Frontal cortex (tissue), 3 donors: ENCODE measurements at regions not wholly inside any gene's neighbourhood (a gene's known extent, or its start where the extent isn't known, plus 50 kb on each side); places are given as distances from the start of the nearest gene placed in this dataset.

Experiments used
- DNase-seq, 2 donors: peaks; one replicate each; pipeline ENCODE4 v3.0.0; 2012; ENCODE audit warnings: low spot score in 2 of 2
- FAIRE-seq: peaks from 2 replicates; lab custom pipeline; 2012; peaks lifted over from hg19 to GRCh38; lab: Jason Lieb, UNC
- donor health status: control.
- donor health status: control.
- donor health status: control.

DNA sequence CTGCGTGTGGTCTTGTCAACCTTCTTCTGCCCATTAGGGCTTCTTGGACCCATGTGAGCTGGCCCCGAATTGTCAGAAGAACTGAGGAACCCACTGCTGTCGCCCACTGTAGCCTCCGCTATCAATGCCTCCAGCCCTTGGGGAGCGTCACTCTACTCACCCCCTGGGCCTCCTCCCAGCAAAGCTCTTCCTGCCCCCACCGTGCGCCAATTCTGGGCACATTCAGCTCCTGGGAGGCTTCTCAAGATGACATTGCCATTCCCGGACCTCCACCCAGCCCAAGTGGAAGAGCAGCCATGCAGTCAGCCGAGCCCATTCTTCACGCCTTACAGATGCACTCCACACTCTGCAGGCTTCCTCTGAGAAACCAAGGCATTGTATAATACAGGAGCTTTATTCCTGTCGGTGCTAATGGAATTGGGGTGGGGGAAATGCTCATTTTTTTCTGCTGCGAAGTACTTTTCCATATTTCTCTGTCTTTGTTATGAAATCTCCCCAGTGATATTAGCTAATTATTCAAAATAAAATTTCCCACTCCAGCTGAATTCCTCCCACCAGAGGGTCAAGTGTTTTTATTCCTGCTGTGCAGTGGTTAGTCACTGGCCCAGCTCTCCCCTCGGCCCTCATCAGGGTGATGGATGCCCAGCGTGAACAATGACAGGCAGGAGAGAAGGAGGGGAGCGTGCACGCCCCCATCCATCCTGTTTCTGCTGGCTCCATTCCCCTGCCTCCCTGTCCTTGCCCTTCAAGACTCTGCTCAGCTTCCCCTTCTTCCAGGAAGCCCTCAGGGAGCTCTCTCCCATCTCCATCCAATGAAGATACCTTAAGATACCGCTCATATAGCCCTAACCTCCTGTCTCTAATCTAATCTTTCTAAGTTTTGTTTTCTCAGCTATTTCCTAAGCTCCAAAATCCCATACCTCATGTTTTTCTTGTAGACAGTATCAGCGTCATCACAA, 87.7 kb downstream of the C16orf95 start:
- DNase-seq, result no peak
- no peak for FAIRE-seq

DNA sequence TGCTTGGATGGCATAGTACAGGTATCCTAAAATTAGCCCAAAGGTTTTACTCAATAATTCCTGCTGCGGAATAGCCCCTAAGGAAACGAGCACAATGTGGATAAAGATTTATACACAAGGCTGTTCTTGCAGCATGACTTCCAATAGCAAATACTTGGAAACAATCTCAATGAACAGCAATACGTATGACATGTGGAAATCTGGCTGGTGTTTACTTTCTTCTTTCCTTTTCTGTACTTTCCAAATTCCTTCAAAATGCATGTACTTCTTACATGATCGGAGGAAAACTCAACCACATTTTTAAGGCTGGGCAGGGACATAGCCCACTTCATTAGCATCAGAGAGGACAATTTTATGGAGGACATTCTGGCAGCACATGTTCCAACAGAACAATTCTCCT, 86.6 kb downstream of the C16orf95 start:
- DNase-seq (no peak), FAIRE-seq (no peak)

DNA sequence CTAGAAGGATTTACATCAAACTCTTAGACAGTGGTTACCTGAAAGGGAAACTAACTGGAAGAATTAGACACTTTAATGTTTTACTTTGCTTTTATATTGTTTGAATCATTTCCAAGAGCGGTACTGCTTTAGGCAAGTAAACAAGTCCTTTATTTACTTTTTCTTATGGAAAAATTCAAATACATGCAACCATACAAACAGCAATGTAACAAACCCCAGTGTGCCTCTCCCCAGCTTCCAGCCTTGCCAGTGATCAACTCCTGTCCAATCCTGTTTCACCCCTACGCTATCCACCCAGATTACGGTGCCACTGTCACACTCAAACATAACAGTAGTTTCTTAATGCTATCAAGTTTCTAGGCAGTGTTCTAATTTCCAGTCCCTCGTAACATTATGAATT, 85.9 kb downstream of the C16orf95 start:
- FAIRE-seq, result no peak
- no peak for DNase-seq

DNA sequence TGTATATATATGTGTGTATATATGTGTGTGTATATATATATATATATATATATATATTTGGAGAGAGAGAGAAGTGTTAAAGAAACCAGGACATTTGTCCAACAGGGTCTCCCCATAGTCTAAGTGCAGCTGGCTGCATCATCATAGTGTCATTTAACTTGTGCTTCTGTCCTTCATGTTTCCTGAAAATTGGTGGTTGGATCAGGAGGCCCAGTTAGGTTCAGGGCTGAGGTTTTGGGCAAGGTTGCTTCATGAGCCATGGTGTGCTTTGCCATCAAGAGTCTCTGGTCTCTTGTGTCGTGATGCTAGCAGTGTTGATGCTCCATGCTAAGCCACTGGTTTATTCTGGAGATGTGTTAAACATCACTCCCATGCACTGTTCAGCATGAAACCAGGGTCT, 85.3 kb downstream of the C16orf95 start:
- no peak for FAIRE-seq
- no peak for DNase-seq

DNA sequence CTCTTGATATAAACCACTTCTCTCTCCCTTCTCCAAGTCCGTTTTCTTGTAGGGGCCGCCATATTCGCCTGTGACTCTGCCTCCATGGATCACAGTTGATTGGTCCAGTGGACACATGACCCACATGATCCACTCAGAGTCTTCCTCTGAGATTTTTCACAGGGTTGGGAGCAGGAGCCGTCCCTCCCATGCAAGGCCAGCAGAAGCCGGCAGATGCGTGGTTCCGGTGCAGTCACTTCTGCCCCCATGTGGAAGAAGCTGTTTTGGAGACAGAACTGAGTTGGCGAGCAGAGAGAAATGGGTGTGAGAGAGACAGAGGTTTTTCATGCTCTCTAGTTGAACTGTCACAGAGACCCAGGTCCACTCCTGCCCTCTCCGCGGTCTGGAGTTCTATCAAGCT, 83.3 kb downstream of the C16orf95 start:
- FAIRE-seq, result no peak
- DNase-seq, result no peak

DNA sequence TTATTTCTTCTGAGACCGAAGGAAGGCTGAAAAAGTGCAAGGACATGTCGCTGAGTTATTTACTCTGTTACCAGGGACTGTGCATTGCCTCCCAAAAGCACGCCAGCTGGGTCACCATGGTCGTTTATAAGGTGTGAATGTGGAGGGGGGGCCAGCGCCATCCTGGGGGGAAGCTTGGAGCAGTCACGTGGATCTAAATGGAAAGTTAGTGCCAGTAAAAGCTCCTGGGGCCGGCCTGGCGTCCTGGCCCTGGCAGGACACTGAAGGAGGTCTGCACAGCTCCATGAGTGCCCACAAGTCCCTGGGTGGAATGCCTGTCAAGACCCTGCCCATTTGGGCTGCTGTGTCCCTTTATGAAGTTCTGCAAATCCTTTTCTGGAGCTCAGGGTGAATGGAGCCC, 82.6 kb downstream of the C16orf95 start:
- FAIRE-seq (no peak), DNase-seq (no peak)

DNA sequence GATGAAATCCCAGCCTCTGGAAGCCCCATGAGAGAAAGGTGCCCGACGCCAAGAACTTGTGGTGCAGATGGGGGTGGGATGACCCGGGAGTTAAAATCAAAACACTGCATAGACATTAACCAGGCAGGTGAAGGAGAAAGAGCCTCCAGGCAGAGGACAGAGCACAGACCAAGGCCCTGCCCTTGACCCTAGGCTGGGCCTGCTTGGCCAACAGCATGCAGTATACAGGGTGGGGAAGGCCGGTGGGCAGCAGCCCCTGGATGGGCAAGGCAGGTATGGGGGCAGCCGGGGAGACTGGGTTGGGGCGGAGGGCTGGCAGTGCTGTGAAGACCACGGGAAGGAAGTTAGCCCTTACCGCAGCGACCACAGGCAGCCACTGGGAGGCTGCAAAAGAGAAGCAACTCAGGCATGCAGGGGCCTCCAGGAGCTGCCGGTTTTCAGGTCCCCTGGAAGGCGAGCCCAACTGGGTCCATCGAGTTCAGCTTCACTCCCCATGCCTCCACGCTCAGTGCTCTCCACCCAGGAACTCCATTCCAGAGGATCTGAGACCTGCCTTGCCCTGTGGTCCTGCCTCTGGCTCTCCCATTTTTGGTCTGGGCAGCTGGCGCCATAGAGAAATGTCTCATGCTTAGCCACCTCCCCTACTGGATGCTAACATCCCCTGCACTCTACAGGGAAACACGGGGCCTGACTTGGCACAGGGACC, 81.2 kb downstream of the C16orf95 start:
- no peak for DNase-seq
- FAIRE-seq, result no peak

DNA sequence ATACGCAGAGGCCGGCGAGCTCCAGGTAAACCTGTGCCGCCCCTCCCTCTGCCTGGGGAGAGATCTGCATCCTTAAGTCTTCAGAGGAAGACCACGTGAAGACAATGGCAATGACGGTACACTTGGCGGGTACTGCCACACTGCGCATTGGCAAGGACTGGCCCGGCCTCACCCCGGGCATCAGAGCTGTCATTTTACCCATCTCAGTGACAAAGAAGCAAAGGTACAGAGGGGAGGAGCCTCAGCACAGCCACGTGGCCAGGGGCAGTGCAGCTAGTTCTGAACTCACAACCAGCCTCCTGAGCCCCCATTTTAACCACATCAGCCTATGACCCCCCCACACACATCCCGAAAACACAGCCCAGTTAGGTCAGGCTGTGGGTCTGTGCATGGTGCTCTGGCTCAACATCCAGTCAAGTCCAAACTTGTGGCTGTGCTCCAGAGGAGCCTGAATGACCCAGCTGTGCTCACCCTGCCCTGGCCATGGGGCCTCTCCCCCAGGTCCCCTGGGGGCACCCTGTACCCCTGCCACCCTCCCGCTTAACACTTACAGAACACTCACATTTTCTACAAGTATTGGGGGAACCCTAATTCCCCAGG, 80.6 kb downstream of the C16orf95 start:
- no peak for DNase-seq
- no peak for FAIRE-seq

DNA sequence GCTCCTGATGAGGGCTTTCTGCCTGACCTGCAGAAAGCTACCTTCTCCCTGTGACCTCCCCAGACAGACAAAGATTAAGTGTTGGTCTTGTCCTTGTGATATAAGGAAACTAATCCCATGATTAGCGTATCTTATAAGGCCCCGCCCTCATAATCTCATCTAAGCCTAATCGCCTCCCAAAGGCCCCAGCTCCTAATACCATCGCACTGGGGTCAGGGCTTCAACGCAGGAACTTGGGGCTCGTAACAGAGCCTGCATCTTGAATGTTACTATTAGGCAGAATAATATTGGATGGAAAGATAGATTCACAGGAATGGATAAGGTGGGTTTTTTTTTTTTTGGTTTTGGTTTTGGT, 78.9 kb downstream of the C16orf95 start:
- no peak for FAIRE-seq

DNA sequence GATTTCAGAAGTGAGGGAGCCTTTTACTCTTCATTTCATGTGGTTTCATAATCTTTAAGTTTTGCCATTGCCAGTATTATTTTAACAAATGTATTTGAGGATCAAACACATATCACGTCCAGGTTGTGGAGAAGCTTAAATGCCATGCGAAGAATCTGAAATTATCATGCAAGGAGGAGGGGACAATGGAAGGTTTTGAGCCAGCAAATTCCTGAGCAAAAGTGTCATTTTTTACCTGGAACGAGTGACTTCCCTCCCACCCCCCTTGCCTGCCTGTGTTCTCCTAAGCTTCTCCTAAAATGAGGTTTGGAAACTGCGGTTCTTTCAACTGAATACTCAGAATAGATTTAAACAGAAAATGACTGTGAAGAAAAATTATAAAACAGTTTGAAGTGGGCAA, 77.6 kb downstream of the C16orf95 start:
- DNase-seq (no peak), FAIRE-seq (no peak)

More for the DNA sequence above, 78.9 kb downstream of the C16orf95 start:
- no peak for DNase-seq

DNA sequence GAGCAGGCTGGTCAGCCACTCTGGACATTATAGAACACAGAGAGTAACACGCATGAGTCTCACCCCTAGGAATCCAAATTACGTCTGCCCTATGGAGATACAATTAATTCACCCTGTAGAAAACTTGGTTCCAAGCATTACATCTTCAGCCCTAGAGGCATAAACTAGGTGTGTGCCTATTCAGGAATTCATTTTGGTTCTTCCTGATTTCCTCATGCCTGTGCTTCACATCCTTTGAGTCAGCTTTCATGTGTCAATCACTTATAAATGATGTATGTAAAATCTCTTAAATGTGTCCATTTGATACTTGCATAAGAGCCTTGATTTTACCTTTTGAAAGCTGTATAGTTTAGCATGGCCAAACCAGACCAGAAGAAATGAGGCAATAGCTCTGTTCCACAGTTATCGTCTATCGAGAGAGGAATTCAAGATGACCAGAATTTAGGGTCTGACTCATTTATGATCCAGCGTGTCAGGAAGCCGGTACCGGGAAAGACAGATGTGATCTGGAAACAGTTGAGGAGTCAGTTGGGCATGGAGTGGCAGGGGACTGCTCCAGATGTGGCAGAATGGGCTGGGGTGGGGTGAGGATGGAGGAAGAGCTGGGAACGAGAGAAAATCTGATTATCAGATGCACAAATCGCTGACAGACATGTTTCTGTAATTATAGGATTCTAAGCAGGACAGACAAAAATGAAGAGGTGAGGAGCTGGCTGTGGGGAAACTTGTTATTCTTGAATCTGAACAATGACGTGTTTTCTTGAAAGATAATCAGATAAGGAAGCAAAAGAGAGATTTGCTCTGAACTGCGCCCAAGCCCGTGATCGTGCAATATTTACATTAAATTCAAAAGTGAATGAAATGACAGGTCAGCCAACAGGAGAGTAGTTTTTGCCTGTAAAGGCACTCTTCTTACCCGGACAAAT, 76.7 kb downstream of the C16orf95 start:
- FAIRE-seq (no peak), DNase-seq (no peak)

DNA sequence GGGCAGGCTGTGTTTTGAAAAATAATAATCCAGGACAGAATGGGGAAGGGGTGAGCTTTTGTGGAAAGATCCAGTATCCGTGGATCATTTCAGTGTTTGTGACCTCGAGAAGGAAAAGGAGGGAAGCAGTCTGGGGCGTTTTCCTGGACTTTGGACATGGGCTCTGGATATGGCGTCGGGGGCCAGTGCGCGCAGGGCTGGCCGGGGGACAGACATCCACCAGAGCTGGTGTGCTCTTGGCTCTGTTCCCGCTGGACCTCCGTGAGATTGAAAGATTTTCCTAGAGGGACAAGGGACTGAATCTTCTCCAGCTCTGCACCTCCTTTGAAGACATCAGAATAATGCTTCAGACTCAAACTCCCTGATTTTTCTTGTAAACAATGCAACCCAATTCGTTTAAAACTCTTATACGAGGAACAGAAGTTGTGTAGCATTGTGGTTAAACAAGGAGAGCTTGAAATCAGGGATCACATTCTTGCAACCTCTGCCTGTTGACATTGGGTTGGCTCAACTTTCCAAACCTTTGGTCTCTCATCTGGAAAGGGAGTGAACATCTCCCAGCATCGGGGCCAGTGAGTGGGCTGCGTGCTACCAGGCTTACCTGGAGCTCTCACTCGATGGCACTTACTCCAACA, 75.9 kb downstream of the C16orf95 start:
- DNase-seq (no peak), FAIRE-seq (no peak)

DNA sequence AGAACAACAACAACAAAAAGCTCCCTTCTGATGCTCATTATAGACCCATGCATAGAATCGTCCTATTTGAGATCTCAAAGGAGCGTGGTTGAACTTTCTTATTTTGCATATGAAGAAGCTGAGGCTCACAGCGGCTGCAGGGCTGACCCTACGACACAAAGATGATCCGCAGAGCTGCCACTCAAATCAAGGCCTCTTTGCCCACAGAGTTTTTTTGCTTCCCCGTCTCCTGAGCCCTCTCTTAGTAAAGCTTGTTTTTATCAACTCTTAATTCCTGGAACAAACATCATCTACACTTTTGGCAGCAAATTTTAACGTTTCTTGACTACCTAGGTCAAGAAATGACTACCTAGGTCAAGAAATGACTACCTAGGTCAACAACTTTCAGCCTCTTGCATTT, 73.7 kb downstream of the C16orf95 start:
- FAIRE-seq, result no peak
- no peak for DNase-seq

DNA sequence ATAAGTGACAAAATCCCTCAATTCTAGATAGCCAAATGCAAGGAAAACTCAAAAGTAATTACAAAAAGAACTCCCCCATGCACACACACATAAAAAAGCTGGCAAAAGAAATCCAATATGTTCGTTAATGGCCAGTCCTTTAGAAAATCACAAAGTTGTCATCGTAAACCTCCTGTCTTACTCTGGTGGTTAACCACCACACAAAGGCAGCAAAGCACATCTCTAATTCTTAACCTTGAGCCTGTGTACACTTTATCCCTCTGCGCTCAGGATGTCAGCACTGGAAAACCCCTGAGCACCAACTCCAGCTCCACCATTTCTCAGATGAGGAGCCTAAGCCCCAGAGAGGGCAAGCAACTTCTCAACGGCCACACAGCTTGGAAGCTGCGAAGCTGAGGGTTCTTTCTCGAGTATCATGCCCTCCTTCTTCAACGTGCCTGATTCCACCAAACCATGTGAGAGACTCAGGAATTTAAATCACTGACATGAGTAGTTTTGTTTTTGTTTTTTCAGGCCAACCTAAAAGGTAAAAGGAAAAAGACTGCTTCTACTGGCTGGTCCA, 72.5 kb downstream of the C16orf95 start:
- DNase-seq, result no peak
- no peak for FAIRE-seq

DNA sequence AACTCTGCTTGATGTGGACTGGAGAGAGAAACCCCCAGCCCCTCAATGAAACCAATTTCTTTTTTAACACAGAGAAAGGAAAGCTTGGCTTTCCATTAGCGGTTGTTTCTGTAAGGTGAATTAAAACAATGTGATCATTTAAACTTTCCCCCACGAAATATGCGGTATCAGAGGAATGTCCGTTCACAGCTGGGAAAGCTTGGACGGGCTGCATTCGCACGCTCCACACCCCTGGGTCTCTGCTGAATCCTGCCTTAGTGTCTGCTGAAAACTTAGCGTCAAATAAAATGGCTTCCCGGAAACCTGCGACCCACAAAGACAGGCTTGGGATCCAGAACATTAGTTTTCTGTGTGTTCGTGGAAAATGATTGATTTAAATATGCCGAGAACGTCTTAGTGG, 71.7 kb downstream of the C16orf95 start:
- no peak for FAIRE-seq
- no peak for DNase-seq

DNA sequence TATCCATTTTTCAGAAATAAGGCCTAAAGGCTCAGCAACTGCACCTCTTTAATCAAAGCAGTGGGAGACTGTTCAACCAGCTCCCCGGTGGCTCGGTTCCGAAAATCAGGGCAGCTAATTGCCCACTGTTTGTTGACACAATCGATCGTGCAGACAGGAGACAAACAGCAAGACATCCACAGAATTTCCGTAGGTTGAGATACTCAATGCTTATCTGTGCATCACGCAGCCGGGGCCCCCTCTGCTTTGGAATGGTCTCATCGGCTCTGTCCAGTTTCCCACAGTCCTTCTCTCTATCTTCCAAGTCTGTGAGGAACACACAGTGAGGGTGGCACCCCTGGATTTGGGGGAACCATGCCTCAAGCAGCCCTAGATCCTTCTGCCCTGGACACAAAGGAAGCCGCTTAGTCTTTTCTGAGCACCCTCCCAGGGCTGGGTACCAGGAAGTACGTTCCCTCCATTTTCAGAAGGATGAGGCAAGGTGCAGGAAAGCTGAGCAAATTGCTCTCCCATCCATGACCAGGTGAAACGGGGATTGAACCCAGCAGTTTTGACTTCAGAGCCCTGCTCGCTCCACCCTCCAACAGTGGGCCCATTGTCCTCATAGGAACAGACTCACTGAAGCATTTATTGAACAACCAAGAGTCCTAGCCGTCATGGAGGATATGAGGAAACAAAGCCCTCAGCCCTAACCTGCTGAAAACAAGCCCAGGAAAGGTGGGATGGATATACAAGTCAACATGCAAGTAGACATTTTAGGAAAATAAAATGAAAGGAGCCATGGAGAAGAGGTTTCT, 70.7 kb downstream of the C16orf95 start:
- DNase-seq, result no peak
- no peak for FAIRE-seq

DNA sequence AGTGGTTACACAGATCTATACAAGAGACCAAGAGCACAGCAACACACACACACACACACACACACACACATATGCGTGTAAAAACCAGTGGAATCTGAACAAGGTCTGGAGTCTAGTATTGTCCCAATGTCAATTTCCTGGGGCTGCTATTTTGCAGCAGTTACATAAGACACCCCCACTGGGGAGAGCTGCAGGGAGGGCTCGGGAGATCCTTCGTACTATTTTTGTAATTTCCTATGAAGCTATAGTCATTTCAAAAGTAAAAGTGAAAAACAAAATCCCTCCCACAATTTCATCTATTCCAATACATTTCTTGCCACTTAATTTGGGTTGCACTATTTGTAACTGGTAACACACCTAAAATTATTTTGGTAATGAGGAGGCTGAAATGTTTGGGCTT, 68.5 kb downstream of the C16orf95 start:
- DNase-seq (peak in 1 of 2 donors; percentile 30), FAIRE-seq (no peak)

DNA sequence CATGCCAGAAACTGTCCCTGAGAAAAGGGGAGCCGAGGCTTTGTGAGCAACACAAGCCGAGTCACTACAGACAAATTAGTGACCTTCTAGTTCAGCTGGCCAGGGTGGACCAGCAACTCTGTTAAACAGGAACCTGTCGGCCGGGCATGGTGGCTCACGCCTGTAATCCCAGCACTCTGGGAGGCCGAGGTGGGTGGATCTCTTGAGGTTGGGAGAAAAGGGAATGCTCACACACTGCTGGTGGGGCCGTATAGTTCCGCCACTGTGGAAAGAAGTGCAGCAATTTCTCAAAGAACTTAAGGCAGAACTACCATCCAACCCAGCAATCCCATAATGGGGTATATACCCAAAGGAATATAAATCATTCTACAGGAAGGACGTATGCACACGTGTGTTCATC, 67.8 kb downstream of the C16orf95 start:
- FAIRE-seq (no peak), DNase-seq (no peak)
